Ectodermal cell (in vitro differentiated cells): ENCODE measurements at regions not wholly inside any gene's neighbourhood (a gene's known extent, or its start where the extent isn't known, plus 50 kb on each side); places are given as distances from the start of the nearest gene placed in this dataset.

ENCODE experiments used
- H3K27ac ChIP-seq: 2 replicates; pipeline ENCODE4 v1.7.0; 2013; ENCODE audit warnings: mild to moderate bottlenecking, low read depth, low read length; ENCODE audit not compliant: insufficient read depth, poor library complexity, severe bottlenecking
- H3K27me3 ChIP-seq: 2 replicates; pipeline ENCODE4 v1.7.0; 2013; ENCODE audit warnings: mild to moderate bottlenecking, low read length; ENCODE audit not compliant: insufficient read depth, control insufficient read depth, poor library complexity, severe bottlenecking
- H3K36me3 ChIP-seq: one replicate; pipeline ENCODE4 v1.7.0; 2013; ENCODE audit warnings: low read length; ENCODE audit not compliant: control insufficient read depth, insufficient read depth
- H3K4me1 ChIP-seq: one replicate; pipeline ENCODE4 v1.7.0; 2013; ENCODE audit warnings: low read length; ENCODE audit not compliant: control insufficient read depth, insufficient read depth
- H3K4me3 ChIP-seq: 2 replicates; pipeline ENCODE4 v1.7.0; 2013; ENCODE audit warnings: low read depth, low read length, control low read depth; ENCODE audit not compliant: insufficient read depth
- H3K9me3 ChIP-seq: 2 replicates; pipeline ENCODE4 v1.7.0; 2013; ENCODE audit warnings: mild to moderate bottlenecking, low read length, moderate library complexity; ENCODE audit not compliant: control insufficient read depth
- WGBS, 2 experiments: methylation state at CpG; one replicate each; pipeline ENCODE4 v1.1.7; 2013; ENCODE audit warnings: missing lambda C conversion rate in 2 of 2; 5-methylcytosine and 5-hydroxymethylcytosine counted together

- Histone ChIP-seq H3K4me1 (peaks cover 26% of the 10 kb centered on the region), H3K4me3 (no peak overlapping the region), H3K27me3 (no peaks in the 10 kb centered on the region), H3K36me3 (no peaks in the 10 kb centered on the region), H3K27ac (no peak overlapping the region), H3K9me3 (no peaks in the 10 kb centered on the region)
- 88 to 97% methylated on average over 2 to 4 of the region's 4 CpGs for WGBS, 2 experiments
These were observed 159.0 kb upstream of the TSC22D2 start for GRCh38 chr3:150248888-150249681.

- Histone ChIP-seq H3K27ac (no peak overlapping the region), H3K4me3 (no peak overlapping the region), H3K4me1 (peaks cover 26% of the 10 kb centered on the region), H3K36me3 (no peaks in the 10 kb centered on the region), H3K27me3 (no peaks in the 10 kb centered on the region), H3K9me3 (no peaks in the 10 kb centered on the region)
- WGBS, 2 experiments: 63 to 67% methylated on average over 3 to 5 of the region's 5 CpGs
These were observed 159.8 kb upstream of the TSC22D2 start for GRCh38 chr3:150248116-150248887.

DNA sequence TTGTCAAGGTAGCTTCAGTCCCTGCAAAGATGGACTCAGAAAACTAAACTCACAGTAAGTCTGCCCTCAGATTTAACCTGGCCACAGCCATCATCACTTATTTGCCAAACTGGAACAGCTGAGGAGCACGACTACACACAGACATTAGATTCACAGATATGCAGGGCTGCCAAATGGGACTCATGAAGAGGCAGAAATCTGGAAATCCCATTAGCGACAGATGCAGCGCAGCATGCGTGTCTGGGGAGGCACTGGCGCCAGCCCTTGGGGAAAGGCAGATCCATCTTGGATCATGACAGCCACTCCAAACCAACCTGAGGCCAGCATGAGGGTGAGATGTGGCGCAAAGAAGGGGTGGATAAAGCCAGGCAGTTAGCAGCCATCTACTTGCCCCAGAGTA, 160.7 kb upstream of the TSC22D2 start:
- Histone ChIP-seq H3K27ac (no peak overlapping the region), H3K36me3 (no peaks in the 10 kb centered on the region), H3K4me3 (no peak overlapping the region), H3K27me3 (no peaks in the 10 kb centered on the region), H3K9me3 (no peaks in the 10 kb centered on the region), H3K4me1 (peaks cover 26% of the 10 kb centered on the region)
- WGBS, 2 experiments: 93 to 96% methylated on average over 6 of the region's 6 CpGs

DNA sequence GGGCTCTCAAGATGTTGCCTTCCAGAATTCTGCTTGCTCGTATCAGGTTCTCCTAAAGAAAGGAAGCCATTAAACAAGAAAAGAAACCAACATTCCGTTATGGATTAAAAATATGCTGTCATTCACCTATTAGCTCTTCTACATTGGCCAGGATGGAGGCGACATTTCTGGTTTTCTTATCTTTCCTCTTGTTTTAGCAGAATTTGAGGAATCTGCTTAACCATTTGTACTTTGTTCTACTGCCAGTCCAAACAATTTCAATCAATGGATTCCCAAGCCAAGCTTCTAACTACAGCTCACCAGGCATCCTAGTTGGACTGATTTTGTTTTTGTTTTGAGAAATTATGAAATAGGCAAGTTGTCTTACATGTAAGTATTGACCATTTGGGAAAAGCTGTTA, 164.6 kb upstream of the TSC22D2 start:
- Histone ChIP-seq H3K27me3 (no peaks in the 10 kb centered on the region), H3K27ac (no peak overlapping the region), H3K36me3 (no peaks in the 10 kb centered on the region), H3K9me3 (no peaks in the 10 kb centered on the region), H3K4me3 (no peak overlapping the region), H3K4me1 (peaks cover 13% of the 10 kb centered on the region)
- 95 to 96% methylated on average over 3 of the region's 3 CpGs for WGBS, 2 experiments

GRCh38 chr3:150242220-150242936, 165.7 kb upstream of the TSC22D2 start:
- Histone ChIP-seq H3K27me3 (no peaks in the 10 kb centered on the region), H3K36me3 (no peaks in the 10 kb centered on the region), H3K4me1 (peaks cover 9% of the 10 kb centered on the region), H3K27ac (no peak overlapping the region), H3K4me3 (no peak overlapping the region), H3K9me3 (no peaks in the 10 kb centered on the region)
- 84% methylated on average over 3 of the region's 3 CpGs for WGBS, 2 experiments

DNA sequence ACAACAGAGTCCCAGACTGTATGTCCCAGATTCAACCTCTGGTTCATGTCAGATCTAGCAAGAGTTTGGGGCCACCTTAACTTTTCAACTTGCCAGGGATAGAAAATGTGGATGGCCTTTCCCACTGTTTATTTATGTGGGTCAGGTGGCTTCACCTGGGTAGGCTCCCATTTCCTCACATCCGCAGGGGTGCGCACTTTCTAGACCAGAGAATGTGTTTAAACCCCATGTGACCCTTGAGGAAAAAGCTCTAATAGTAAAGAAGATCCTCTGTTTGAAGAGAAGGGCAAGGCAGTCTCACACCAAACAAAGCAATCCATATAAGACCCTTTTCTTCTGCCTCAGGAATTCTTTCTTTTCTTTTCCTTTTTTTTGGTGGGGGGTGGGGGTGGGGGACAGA, 167.2 kb upstream of the TSC22D2 start:
- no peaks in the 10 kb centered on the region for H3K27me3 ChIP-seq
- WGBS, 2 experiments: 81 to 91% methylated on average over 2 of the region's 2 CpGs
- H3K36me3 ChIP-seq: no peaks in the 10 kb centered on the region
- peaks cover 9% of the 10 kb centered on the region for H3K4me1 ChIP-seq
- H3K4me3 ChIP-seq: no peak overlapping the region
- H3K9me3 ChIP-seq: no peaks in the 10 kb centered on the region
- no peak overlapping the region for H3K27ac ChIP-seq

DNA sequence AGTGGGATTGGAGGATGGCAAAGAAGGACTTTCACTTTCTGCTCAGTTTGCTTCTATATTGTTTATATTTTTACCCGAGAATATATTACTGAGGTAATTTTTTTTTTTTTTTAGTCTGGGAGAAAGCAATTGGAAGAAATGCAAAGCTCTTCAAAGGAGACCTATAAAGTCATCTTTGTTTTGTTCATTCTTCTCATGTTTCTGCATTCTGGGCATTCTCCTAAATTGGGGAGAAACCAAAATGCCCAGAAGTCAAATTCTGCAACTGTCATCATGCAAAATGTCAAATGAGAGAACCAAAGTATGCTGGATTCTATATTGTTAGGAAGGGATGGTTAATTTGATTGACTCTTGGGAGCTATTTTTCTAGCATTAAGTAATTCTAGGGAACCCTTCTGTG, 168.3 kb upstream of the TSC22D2 start:
- H3K4me1 ChIP-seq: peaks cover 9% of the 10 kb centered on the region
- H3K9me3 ChIP-seq: no peaks in the 10 kb centered on the region
- H3K4me3 ChIP-seq: no peak overlapping the region
- H3K27me3 ChIP-seq: no peaks in the 10 kb centered on the region
- no CpG with 5 or more reads among the region's 1 CpG for WGBS, 2 experiments
- no peaks in the 10 kb centered on the region for H3K36me3 ChIP-seq
- H3K27ac ChIP-seq: no peak overlapping the region

GRCh38 chr3:150238995-150239619, 169.0 kb upstream of the TSC22D2 start:
- WGBS, 2 experiments: 63 to 67% methylated on average over 4 of the region's 5 CpGs
- no peaks in the 10 kb centered on the region for H3K27me3 ChIP-seq
- H3K27ac ChIP-seq: no peak overlapping the region
- no peaks in the 10 kb centered on the region for H3K36me3 ChIP-seq
- peaks cover 9% of the 10 kb centered on the region for H3K4me1 ChIP-seq
- no peak overlapping the region for H3K4me3 ChIP-seq
- H3K9me3 ChIP-seq: no peaks in the 10 kb centered on the region

DNA sequence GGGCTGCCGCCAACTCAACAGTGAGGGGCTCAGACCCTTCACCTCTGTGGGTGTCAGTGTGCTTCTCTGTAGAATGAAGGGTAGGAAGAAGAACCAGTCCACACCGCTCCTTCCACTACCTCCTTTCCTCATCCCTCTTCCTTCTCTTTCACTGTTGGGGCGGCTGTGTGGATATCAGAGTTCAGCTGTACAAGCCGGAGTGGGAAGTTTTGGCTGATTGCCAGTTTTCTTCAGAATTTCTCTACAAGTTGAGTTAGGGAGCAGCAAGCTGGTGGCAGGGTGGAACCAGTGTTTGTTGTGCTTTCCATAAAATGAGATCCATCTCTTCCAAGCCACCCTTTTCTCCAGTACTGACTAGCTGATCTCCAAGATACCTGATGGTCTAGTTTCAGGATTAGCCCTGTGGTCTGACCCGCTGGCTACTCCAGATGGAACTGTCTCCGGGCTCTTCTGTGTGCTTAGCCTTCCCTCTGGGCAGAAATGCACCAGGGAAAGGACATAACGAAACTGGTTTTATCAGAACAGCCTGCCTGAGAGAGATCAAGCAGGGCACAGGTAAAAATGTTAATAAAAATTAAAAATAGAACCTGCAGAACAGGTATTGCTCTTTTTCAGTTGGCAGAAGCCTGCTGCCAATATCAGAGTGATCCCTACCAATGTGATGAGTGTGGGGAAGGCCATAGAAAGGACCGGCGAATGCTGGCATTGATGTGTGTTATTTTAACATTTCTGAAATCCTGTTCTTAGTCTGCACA, 169.9 kb upstream of the TSC22D2 start:
- Histone ChIP-seq H3K27ac (no peak overlapping the region), H3K36me3 (no peaks in the 10 kb centered on the region), H3K4me1 (peaks cover 9% of the 10 kb centered on the region), H3K27me3 (no peaks in the 10 kb centered on the region), H3K9me3 (no peaks in the 10 kb centered on the region), H3K4me3 (no peak overlapping the region)
- WGBS, 2 experiments: 91 to 92% methylated on average over 8 to 9 of the region's 9 CpGs
